Colonic mucosa (tissue), 4 donors: ENCODE measurements at regions not wholly inside any gene's neighbourhood (a gene's known extent, or its start where the extent isn't known, plus 50 kb on each side); places are given as distances from the start of the nearest gene placed in this dataset.
"Not testable (repeated sequence)": the region's sequence is repeated elsewhere in the genome, so short reads cannot be mapped to it uniquely, and the experiment has no call there.

Source experiments
- DNase-seq: peaks from one replicate; pipeline ENCODE4 v3.0.0-alpha.2; 2020
- H3K27ac ChIP-seq: fragments of 200-600 bp; one replicate; pipeline ENCODE4 v1.8.0; 2021
- H3K27me3 ChIP-seq: fragments of 200-600 bp; one replicate; pipeline ENCODE4 v1.8.0; 2021
- H3K36me3 ChIP-seq: fragments of 200-600 bp; one replicate; pipeline ENCODE4 v1.8.0; 2021
- H3K4me1 ChIP-seq: fragments of 200-600 bp; one replicate; pipeline ENCODE4 v1.8.0; 2021; ENCODE audit warnings: mild to moderate bottlenecking
- H3K4me3 ChIP-seq: fragments of 200-600 bp; one replicate; pipeline ENCODE4 v1.8.0; 2021
- H3K9ac ChIP-seq, 2 donors: one replicate each; pipeline ENCODE4 v1.7.0; 2013; ENCODE audit warnings: control low read depth in 2 of 2, low read depth in 2 of 2, low read length in 2 of 2
- H3K9me3 ChIP-seq: fragments of 200-600 bp; one replicate; pipeline ENCODE4 v1.8.0; 2021
- CTCF ChIP-seq: fragments of 200-600 bp; IDR thresholded peaks from one replicate; pipeline ENCODE4 v1.8.0; 2022; ENCODE audit warnings: antibody characterized with exemption, mild to moderate bottlenecking
- intact Hi-C: fragments of 100-400 bp; cut with DNase I; formaldehyde crosslinking; loops from one replicate; pipeline ENCODE4 v1.14.1; 2022
- donor health status: healthy.
- donor health status: DM: no; HTN: no; CAD: no.
- donor health status: DM: no; HTN: no; CAD: no.

- Histone ChIP-seq H3K9me3 (no peaks in the 10 kb centered on the region), H3K27me3 (peaks cover 21% of the 10 kb centered on the region), H3K4me1 (no peaks in the 10 kb centered on the region), H3K36me3 (no peaks in the 10 kb centered on the region), H3K9ac (no peak overlapping the region), H3K27ac (no peak overlapping the region), H3K4me3 (no peak overlapping the region)
- no peak for DNase-seq
- intact Hi-C loops: no loop called here
- TF ChIP-seq CTCF: no peak
Observed at GRCh38 chrX:3806630-3807029, 93.2 kb upstream of the PRKX start.

- Histone ChIP-seq H3K27ac (no peak overlapping the region), H3K9me3 (no peaks in the 10 kb centered on the region), H3K4me1 (no peaks in the 10 kb centered on the region), H3K9ac (no peak overlapping the region), H3K36me3 (no peaks in the 10 kb centered on the region), H3K4me3 (no peak overlapping the region), H3K27me3 (peaks cover 21% of the 10 kb centered on the region)
- TF ChIP-seq CTCF: no peak
- intact Hi-C loops: no loop called here
- DNase-seq: no peak
Observed at GRCh38 chrX:3803713-3804112, 90.3 kb upstream of the PRKX start.

GRCh38 chrX:3803305-3803704, 89.9 kb upstream of the PRKX start:
- intact Hi-C loops: no loop called here
- no peak for TF ChIP-seq CTCF
- no peak overlapping the region for H3K27ac ChIP-seq
- no peaks in the 10 kb centered on the region for H3K36me3 ChIP-seq
- H3K27me3 ChIP-seq: peaks cover 21% of the 10 kb centered on the region
- DNase-seq: no peak
- H3K4me3 ChIP-seq: no peak overlapping the region
- H3K4me1 ChIP-seq: no peaks in the 10 kb centered on the region
- H3K9ac ChIP-seq: no peak overlapping the region
- H3K9me3 ChIP-seq: no peaks in the 10 kb centered on the region

- not testable (repeated sequence) for H3K9me3 ChIP-seq, H3K9ac ChIP-seq, H3K4me3 ChIP-seq, H3K4me1 ChIP-seq, H3K27ac ChIP-seq, H3K27me3 ChIP-seq, DNase-seq, H3K36me3 ChIP-seq
- intact Hi-C loops: loop anchor here (10.0 kb wide), 1 partner anchor 141 kb away; no protein-coding TSS in a partner anchor
Observed at GRCh38 chrX:3795411-3795810, 82.0 kb upstream of the PRKX start.

- Histone ChIP-seq H3K9ac (no peak overlapping the region), H3K4me3 (no peak overlapping the region), H3K36me3 (no peaks in the 10 kb centered on the region), H3K27ac (no peak overlapping the region), H3K27me3 (no peaks in the 10 kb centered on the region), H3K4me1 (no peaks in the 10 kb centered on the region), H3K9me3 (no peaks in the 10 kb centered on the region)
- TF ChIP-seq CTCF: no peak
- DNase-seq: no peak
- intact Hi-C loops: loop anchor here (10.0 kb wide), 1 partner anchor 137 kb away; no protein-coding TSS in a partner anchor
Observed at GRCh38 chrX:3791449-3791848, 78.0 kb upstream of the PRKX start.

- Histone ChIP-seq H3K9ac (no peak overlapping the region), H3K27ac (no peak overlapping the region), H3K4me3 (no peak overlapping the region), H3K4me1 (no peaks in the 10 kb centered on the region), H3K27me3 (no peaks in the 10 kb centered on the region), H3K36me3 (no peaks in the 10 kb centered on the region), H3K9me3 (no peaks in the 10 kb centered on the region)
- no peak for TF ChIP-seq CTCF
- DNase-seq: no peak
- intact Hi-C loops: no loop called here
Observed at GRCh38 chrX:3788494-3789233, 75.2 kb upstream of the PRKX start.
